ENCODE measurements at regions not wholly inside any gene's neighbourhood (a gene's known extent, or its start where the extent isn't known, plus 50 kb on each side); places are given as distances from the start of the nearest gene placed in this dataset.
"Not testable (repeated sequence)": the region's sequence is repeated elsewhere in the genome, so short reads cannot be mapped to it uniquely, and the experiment has no call there.

- no peak for DNase-seq
These were observed 157.8 kb upstream of the HDAC4 start for GRCh38 chr2:239558661-239559060.

GRCh38 chr2:239557516-239557915 lies 156.7 kb upstream of the HDAC4 start:
- DNase-seq, result no peak

- peak; percentile 44 for DNase-seq
These were observed 154.7 kb upstream of the HDAC4 start for GRCh38 chr2:239555571-239555905.

GRCh38 chr2:239554766-239555570 lies 154.1 kb upstream of the HDAC4 start:
- DNase-seq, result peak; percentile 22

- DNase-seq, result peak; percentile 57
These were observed 152.7 kb upstream of the HDAC4 start for GRCh38 chr2:239553376-239554000.

- peak; percentile 59 for DNase-seq
These were observed 151.6 kb upstream of the HDAC4 start for GRCh38 chr2:239552213-239552926.

GRCh38 chr2:239551206-239551605 lies 150.4 kb upstream of the HDAC4 start:
- DNase-seq, result peak; percentile 13

- DNase-seq, result no peak
These were observed 149.5 kb upstream of the HDAC4 start for GRCh38 chr2:239550357-239550756.

GRCh38 chr2:239549711-239550255 lies 149.0 kb upstream of the HDAC4 start:
- peak; percentile 50 for DNase-seq

- DNase-seq, result peak; percentile 56
These were observed 148.3 kb upstream of the HDAC4 start for GRCh38 chr2:239548965-239549595.

GRCh38 chr2:239548451-239548871 lies 147.6 kb upstream of the HDAC4 start:
- peak; percentile 85 for DNase-seq

- not testable (repeated sequence) for DNase-seq
These were observed 146.3 kb upstream of the HDAC4 start for GRCh38 chr2:239547140-239547539.

GRCh38 chr2:239546541-239546940 lies 145.7 kb upstream of the HDAC4 start:
- no peak for DNase-seq

GRCh38 chr2:239545741-239546392 lies 145.0 kb upstream of the HDAC4 start:
- peak; percentile 58 for DNase-seq

- peak; percentile 81 for DNase-seq
These were observed 144.2 kb upstream of the HDAC4 start for GRCh38 chr2:239544918-239545465.

GRCh38 chr2:239544143-239544917 lies 143.5 kb upstream of the HDAC4 start:
- DNase-seq, result no peak

- no peak for DNase-seq
These were observed 142.9 kb upstream of the HDAC4 start for GRCh38 chr2:239543702-239544101.

- DNase-seq, result no peak
These were observed 139.4 kb upstream of the HDAC4 start for GRCh38 chr2:239540174-239540573.

- no peak for DNase-seq
These were observed 138.9 kb upstream of the HDAC4 start for GRCh38 chr2:239539776-239540100.

- DNase-seq, result no peak
These were observed 138.4 kb upstream of the HDAC4 start for GRCh38 chr2:239539083-239539775.

Measured in activated effector memory CD4-positive, alpha-beta T cell treated with anti-CD3 and anti-CD28 coated beads, Interleukin-2, amount 50 U/mL, for 16 hours (primary cell).